Gastrocnemius medialis (tissue), 4 donors: ENCODE measurements at regions not wholly inside any gene's neighbourhood (a gene's known extent, or its start where the extent isn't known, plus 50 kb on each side); places are given as distances from the start of the nearest gene placed in this dataset.
"Not testable (repeated sequence)": the region's sequence is repeated elsewhere in the genome, so short reads cannot be mapped to it uniquely, and the experiment has no call there.

ENCODE experiments used
- ATAC-seq, 2 donors: fragments of 150-250 bp; one replicate each; pipeline ENCODE4 v1.9.1; 2016
- DNase-seq, 2 donors: peaks; one replicate each; pipeline ENCODE4 v3.0.0-alpha.2; 2019
- H3K27ac ChIP-seq, 4 donors: fragments of 200-600 bp; sonication (generic); 1 replicate in 1 of 4; 2 replicates in 3 of 4; pipeline ENCODE4 v1.5.1; 2016 to 2018; ENCODE audit warnings: mild to moderate bottlenecking in 2 of 4, moderate library complexity in 1 of 4
- H3K27me3 ChIP-seq, 3 donors: fragments of 200-600 bp; sonication (generic) in 2 of 3; 1 replicate in 1 of 3; 2 replicates in 2 of 3; pipeline versions ENCODE4 v1.5.1 to v1.6.0; 2016 to 2019; ENCODE audit warnings: mild to moderate bottlenecking in 1 of 3, moderate library complexity in 1 of 3
- H3K36me3 ChIP-seq, 2 donors: fragments of 200-600 bp; sonication (generic) in 1 of 2; one replicate each; pipeline ENCODE4 v1.5.1; 2017 to 2018
- H3K4me1 ChIP-seq, 2 donors: fragments of 200-600 bp; sonication (generic) in 1 of 2; one replicate each; pipeline ENCODE4 v1.5.1; 2016 to 2017; ENCODE audit warnings: mild to moderate bottlenecking in 2 of 2
- H3K4me3 ChIP-seq, 4 donors: fragments of 200-600 bp; sonication (generic) in 3 of 4; 1 replicate in 1 of 4; 2 replicates in 3 of 4; pipeline ENCODE4 v1.5.1; 2016 to 2019; ENCODE audit warnings: mild to moderate bottlenecking in 2 of 4
- H3K9me3 ChIP-seq, 3 donors: fragments of 200-600 bp; sonication (generic) in 2 of 3; 1 replicate in 1 of 3; 2 replicates in 2 of 3; pipeline ENCODE4 v1.5.1; 2016 to 2019
- CTCF ChIP-seq, 5 experiments: fragments of 450-650 bp in 3 of 5; fragments of 200-600 bp in 2 of 5; sonication (generic) in 2 of 5; IDR thresholded peaks in 4 of 5; conservative IDR thresholded peaks in 1 of 5; 1 replicate in 4 of 5; 2 replicates in 1 of 5; pipeline ENCODE4 v1.5.1; 2016 to 2019; ENCODE audit warnings: antibody characterized with exemption in 5 of 5, mild to moderate bottlenecking in 3 of 5, moderate library complexity in 3 of 5
- POLR2A ChIP-seq, 2 donors: fragments of 450-650 bp; IDR thresholded peaks; one replicate each; pipeline ENCODE4 v1.6.1; 2017; ENCODE audit warnings: antibody characterized with exemption in 2 of 2, mild to moderate bottlenecking in 2 of 2, moderate library complexity in 2 of 2
- in situ Hi-C, 4 donors: fragments of 200-750 bp; cut with MboI; loops; one replicate each; pipeline versions ENCODE4 v1.15.0 to v1.8.0; 2017; ENCODE audit warnings: low sequenced_read_pairs in 4 of 4
- intact Hi-C: fragments of 100-400 bp; cut with DNase I; formaldehyde crosslinking; loops from one replicate; pipeline ENCODE4 v1.15.1; 2023; ENCODE audit warnings: low total_unique reads

GRCh38 chr17:70379945-70380344, 210.6 kb downstream of the KCNJ2 start:
- in situ Hi-C loops (no loop called here), intact Hi-C loops (no loop called here)
- no peak for ATAC-seq
- no peaks in the 10 kb centered on the region for H3K27me3 ChIP-seq
- H3K4me3 ChIP-seq, result no peak overlapping the region
- DNase-seq, result no peak
- H3K27ac ChIP-seq, result no peak overlapping the region
- TF ChIP-seq CTCF (IDR thresholded peaks at IDR 0.05 in 4 of 5, conservative IDR thresholded peaks at IDR 0.05 in 1 of 5) (no peak), POLR2A (IDR thresholded peaks at IDR 0.05) (no peak)
- H3K4me1 ChIP-seq, result no peaks in the 10 kb centered on the region
- H3K9me3 ChIP-seq, result no peaks in the 10 kb centered on the region
- H3K36me3 ChIP-seq, result no peaks in the 10 kb centered on the region

GRCh38 chr17:70381916-70382315, 212.6 kb downstream of the KCNJ2 start:
- in situ Hi-C loops, H3K36me3 ChIP-seq, H3K4me1 ChIP-seq, H3K9me3 ChIP-seq, H3K4me3 ChIP-seq, intact Hi-C loops, H3K27me3 ChIP-seq, ATAC-seq, H3K27ac ChIP-seq, DNase-seq: not testable (repeated sequence)

- intact Hi-C loops, result no loop called here
- in situ Hi-C loops, result no loop called here
- TF ChIP-seq POLR2A (IDR thresholded peaks at IDR 0.05) (no peak), CTCF (IDR thresholded peaks at IDR 0.05 in 4 of 5, conservative IDR thresholded peaks at IDR 0.05 in 1 of 5) (no peak)
Measured at GRCh38 chr17:70388326-70388725, 219.0 kb downstream of the KCNJ2 start.

GRCh38 chr17:70389232-70389757, 220.0 kb downstream of the KCNJ2 start:
- H3K27me3 ChIP-seq, H3K4me3 ChIP-seq, in situ Hi-C loops, ATAC-seq, H3K36me3 ChIP-seq, H3K27ac ChIP-seq, intact Hi-C loops, H3K4me1 ChIP-seq, H3K9me3 ChIP-seq, DNase-seq: not testable (repeated sequence)

More at GRCh38 chr17:70388326-70388725, 219.0 kb downstream of the KCNJ2 start:
- H3K27ac ChIP-seq, result no peak overlapping the region
- no peaks in the 10 kb centered on the region for H3K27me3 ChIP-seq
- H3K9me3 ChIP-seq, result no peaks in the 10 kb centered on the region
- no peak overlapping the region for H3K4me3 ChIP-seq
- ATAC-seq (no peak), DNase-seq (no peak)
- H3K4me1 ChIP-seq, result no peaks in the 10 kb centered on the region
- H3K36me3 ChIP-seq, result no peaks in the 10 kb centered on the region

GRCh38 chr17:70390049-70390448, 220.7 kb downstream of the KCNJ2 start:
- intact Hi-C loops, result no loop called here
- H3K9me3 ChIP-seq, result no peaks in the 10 kb centered on the region
- H3K27me3 ChIP-seq, result no peaks in the 10 kb centered on the region
- H3K4me3 ChIP-seq, result no peak overlapping the region
- in situ Hi-C loops, result no loop called here
- TF ChIP-seq POLR2A (IDR thresholded peaks at IDR 0.05), result no peak
- no peak for TF ChIP-seq CTCF (IDR thresholded peaks at IDR 0.05 in 4 of 5, conservative IDR thresholded peaks at IDR 0.05 in 1 of 5)
- H3K4me1 ChIP-seq, result no peaks in the 10 kb centered on the region
- ATAC-seq, result no peak
- DNase-seq, result no peak
- no peak overlapping the region for H3K27ac ChIP-seq
- H3K36me3 ChIP-seq, result no peaks in the 10 kb centered on the region
